Skeletal muscle tissue (tissue), 3 donors: ENCODE measurements at regions not wholly inside any gene's neighbourhood (a gene's known extent, or its start where the extent isn't known, plus 50 kb on each side); places are given as distances from the start of the nearest gene placed in this dataset.
"Not testable (repeated sequence)": the region's sequence is repeated elsewhere in the genome, so short reads cannot be mapped to it uniquely, and the experiment has no call there.

Source experiments
- H3K27ac ChIP-seq: one replicate; pipeline ENCODE4 v1.7.0; 2013; ENCODE audit warnings: mild to moderate bottlenecking, low read depth, low read length, inconsistent platforms
- H3K27me3 ChIP-seq, 3 donors: one replicate each; pipeline ENCODE4 v1.7.0; 2013; ENCODE audit warnings: low read length in 3 of 3; ENCODE audit not compliant: control insufficient read depth in 3 of 3, insufficient read depth in 3 of 3
- H3K36me3 ChIP-seq, 3 donors: one replicate each; pipeline ENCODE4 v1.7.0; 2013; ENCODE audit warnings: low read length in 3 of 3; ENCODE audit not compliant: control insufficient read depth in 3 of 3, insufficient read depth in 3 of 3
- H3K4me1 ChIP-seq, 3 donors: one replicate each; pipeline ENCODE4 v1.7.0; 2013; ENCODE audit warnings: low read length in 3 of 3, mild to moderate bottlenecking in 3 of 3; ENCODE audit not compliant: control insufficient read depth in 3 of 3, insufficient read depth in 3 of 3
- H3K4me3 ChIP-seq, 3 donors: one replicate each; pipeline ENCODE4 v1.7.0; 2013; ENCODE audit warnings: low read length in 3 of 3
- H3K9ac ChIP-seq, 3 donors: one replicate each; pipeline ENCODE4 v1.7.0; 2013; ENCODE audit warnings: low read length in 3 of 3, mild to moderate bottlenecking in 3 of 3, moderate library complexity in 2 of 3, low read depth in 1 of 3
- H3K9me3 ChIP-seq, 3 donors: one replicate each; pipeline ENCODE4 v1.7.0; 2013; ENCODE audit warnings: low read length in 3 of 3; ENCODE audit not compliant: control insufficient read depth in 3 of 3
- donor health status: Osteomylitis.

DNA sequence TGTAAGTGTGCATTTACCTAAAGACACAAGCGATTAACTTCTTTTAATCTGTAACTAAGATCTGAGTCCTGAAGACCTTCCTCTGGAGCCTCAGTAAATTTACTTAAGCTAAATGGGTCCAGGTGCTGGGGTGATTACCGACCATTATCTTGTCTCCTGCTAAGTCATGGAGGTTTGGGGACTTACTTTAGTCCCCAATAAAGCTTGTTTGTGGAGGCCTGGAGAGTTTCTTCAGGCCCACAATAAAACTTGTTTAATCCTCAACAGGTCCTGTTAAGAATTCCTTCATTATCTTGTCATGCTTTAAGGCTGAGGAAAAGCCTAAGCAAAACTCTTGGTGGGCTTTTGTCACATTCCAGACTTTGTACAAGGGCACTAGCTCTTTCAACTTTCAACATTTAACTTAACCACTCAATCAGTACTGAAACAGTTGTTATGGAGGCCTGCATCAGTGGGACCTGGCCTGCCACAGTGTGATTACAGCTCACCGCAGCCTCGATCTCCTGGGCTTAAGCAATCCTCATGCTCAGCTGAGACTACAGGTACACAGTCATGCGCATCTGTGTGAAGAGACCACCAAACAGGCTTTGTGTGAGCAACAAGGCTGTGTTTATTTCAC lies 84.0 kb downstream of the FMO4 start:
- Histone ChIP-seq H3K27me3 (no peaks in the 10 kb centered on the region), H3K27ac (no peak overlapping the region), H3K36me3 (no peaks in the 10 kb centered on the region), H3K9ac (no peak overlapping the region), H3K4me3 (no peak overlapping the region), H3K4me1 (no peaks in the 10 kb centered on the region), H3K9me3 (no peaks in the 10 kb centered on the region)

DNA sequence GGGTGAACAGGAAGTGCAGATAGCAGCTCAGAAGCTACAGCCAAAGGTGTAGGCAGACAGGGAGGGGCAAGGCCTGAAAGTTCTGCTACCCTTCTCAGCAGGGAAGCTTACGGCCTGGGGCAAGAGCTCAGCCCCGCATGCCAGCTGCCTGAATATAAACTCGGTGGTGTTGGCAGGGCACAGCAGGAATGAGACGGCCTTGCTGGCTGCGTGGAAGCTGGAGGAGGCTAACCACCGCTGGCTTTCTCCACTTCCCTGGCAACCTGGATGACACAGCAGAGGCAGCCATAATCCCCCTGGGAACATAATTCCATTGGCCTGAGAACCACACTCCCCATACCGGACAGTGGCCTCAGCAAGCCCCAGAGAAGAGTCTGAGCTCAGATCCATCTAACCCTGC lies 81.9 kb upstream of the PRRC2C start:
- peaks cover 0 to 6% (median 3%) of the 10 kb centered on the region in 3 donors for H3K9me3 ChIP-seq
- H3K27ac ChIP-seq, result no peak overlapping the region

GRCh38 chr1:171405391-171405714 lies 80.0 kb upstream of the PRRC2C start:
- Histone ChIP-seq H3K4me1 (no peaks in the 10 kb centered on the region), H3K27me3 (no peaks in the 10 kb centered on the region), H3K9ac (no peak overlapping the region), H3K4me3 (no peak overlapping the region), H3K36me3 (no peaks in the 10 kb centered on the region), H3K27ac (no peak overlapping the region), H3K9me3 (peaks cover 0 to 6% (median 3%) of the 10 kb centered on the region in 3 donors)

More for the DNA sequence above, 81.9 kb upstream of the PRRC2C start:
- H3K36me3 ChIP-seq, result no peaks in the 10 kb centered on the region
- no peak overlapping the region for H3K4me3 ChIP-seq
- no peaks in the 10 kb centered on the region for H3K4me1 ChIP-seq
- H3K27me3 ChIP-seq, result no peaks in the 10 kb centered on the region
- no peak overlapping the region for H3K9ac ChIP-seq

DNA sequence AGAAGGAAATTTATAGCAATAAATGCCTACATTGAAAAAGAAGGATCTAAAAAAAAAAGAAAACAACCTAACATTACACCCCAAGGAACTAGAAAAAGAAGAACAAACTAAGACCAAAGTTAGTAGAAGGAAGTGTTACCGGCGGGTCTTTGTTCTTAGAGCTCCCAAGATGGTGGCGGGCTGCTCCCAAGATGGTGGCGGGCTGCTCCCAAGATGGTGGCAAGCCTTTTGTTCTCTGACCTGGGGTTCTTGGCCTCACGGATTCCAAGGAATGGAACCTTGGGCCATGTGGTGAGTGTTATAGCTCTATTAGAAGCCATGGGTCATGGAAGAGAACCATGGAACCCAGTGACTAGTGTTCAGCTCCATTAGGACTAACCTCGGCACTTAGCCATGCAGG lies 71.8 kb upstream of the PRRC2C start:
- not testable (repeated sequence) for H3K9ac ChIP-seq, H3K27ac ChIP-seq, H3K9me3 ChIP-seq, H3K4me1 ChIP-seq, H3K27me3 ChIP-seq, H3K36me3 ChIP-seq, H3K4me3 ChIP-seq

DNA sequence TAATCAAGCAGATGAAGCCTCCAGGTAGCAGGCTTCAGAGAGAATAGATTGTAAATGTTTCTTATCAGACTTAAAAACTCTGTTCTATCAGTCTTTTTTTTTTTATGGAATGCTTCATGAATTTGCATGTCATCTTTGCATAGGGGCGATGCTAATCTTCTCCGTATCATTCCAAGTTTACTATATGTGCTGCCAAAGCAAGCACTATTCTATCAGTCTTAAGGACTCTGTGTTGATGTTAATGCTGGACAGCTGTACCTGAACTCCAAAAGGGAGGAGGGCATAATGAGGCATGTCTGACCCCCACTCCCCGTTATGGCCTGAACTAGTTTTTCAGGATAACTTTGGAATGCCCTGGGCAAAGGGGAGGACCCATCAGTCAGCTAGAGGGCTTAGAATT lies 66.8 kb upstream of the PRRC2C start:
- Histone ChIP-seq H3K9me3 (no peaks in the 10 kb centered on the region), H3K27ac (no peak overlapping the region), H3K4me3 (no peak overlapping the region), H3K9ac (no peak overlapping the region), H3K27me3 (no peaks in the 10 kb centered on the region), H3K36me3 (no peaks in the 10 kb centered on the region), H3K4me1 (no peaks in the 10 kb centered on the region)

GRCh38 chr1:171420810-171421209 lies 64.5 kb upstream of the PRRC2C start:
- no peak overlapping the region for H3K27ac ChIP-seq
- no peaks in the 10 kb centered on the region for H3K4me1 ChIP-seq
- no peaks in the 10 kb centered on the region for H3K36me3 ChIP-seq
- H3K9me3 ChIP-seq, result no peaks in the 10 kb centered on the region
- no peak overlapping the region for H3K4me3 ChIP-seq
- H3K27me3 ChIP-seq, result no peaks in the 10 kb centered on the region
- H3K9ac ChIP-seq, result no peak overlapping the region

- Histone ChIP-seq H3K27ac (no peak overlapping the region), H3K4me3 (no peak overlapping the region), H3K27me3 (no peaks in the 10 kb centered on the region), H3K4me1 (no peaks in the 10 kb centered on the region), H3K36me3 (no peaks in the 10 kb centered on the region), H3K9me3 (no peaks in the 10 kb centered on the region), H3K9ac (no peak overlapping the region)
These were observed 63.8 kb upstream of the PRRC2C start for GRCh38 chr1:171421413-171422020.

DNA sequence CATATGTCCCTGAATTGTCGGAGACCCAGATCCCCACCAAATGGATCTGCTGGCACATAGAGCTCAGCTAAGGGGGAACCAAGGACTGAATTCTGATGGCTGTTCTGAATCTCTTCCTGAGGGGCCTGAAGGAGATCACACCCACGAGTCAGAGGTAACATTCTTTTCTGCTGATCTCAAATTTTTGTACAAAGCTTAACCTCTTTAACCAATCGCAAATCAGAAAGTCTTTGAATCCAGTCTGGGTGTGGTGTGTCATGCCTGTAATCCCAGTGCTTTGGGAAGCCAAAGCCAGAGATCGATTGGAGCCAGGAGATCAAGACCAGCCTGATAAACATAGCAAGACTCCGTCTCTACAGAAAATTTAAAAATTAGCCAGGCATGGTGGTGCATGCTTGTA lies 62.8 kb upstream of the PRRC2C start:
- no peaks in the 10 kb centered on the region for H3K27me3 ChIP-seq
- H3K36me3 ChIP-seq, result no peaks in the 10 kb centered on the region
- no peaks in the 10 kb centered on the region for H3K9me3 ChIP-seq
- H3K27ac ChIP-seq, result no peak overlapping the region
- no peak overlapping the region for H3K9ac ChIP-seq
- no peak overlapping the region for H3K4me3 ChIP-seq
- H3K4me1 ChIP-seq, result no peaks in the 10 kb centered on the region

DNA sequence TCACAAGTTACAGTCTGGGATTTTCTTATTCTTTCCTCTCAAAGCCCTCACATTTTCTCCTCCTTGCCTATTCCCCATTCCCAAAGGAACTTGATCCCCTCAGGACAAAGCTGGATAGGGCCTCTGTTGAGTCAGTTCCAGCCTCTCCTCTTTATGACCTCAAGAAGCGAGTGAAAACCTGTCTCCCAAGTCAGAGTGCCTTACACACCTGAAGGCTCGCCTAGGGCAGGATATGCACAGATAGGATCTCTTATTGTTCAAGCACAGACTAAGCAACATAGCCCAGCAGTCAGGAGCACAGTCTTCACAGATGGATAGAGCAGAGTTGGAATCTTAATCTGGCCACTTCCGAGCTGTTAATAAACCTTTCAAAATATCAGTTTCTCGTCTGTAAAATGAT lies 60.8 kb upstream of the PRRC2C start:
- Histone ChIP-seq H3K4me3 (no peak overlapping the region), H3K27ac (no peak overlapping the region), H3K9me3 (no peaks in the 10 kb centered on the region), H3K36me3 (no peaks in the 10 kb centered on the region), H3K9ac (no peak overlapping the region), H3K27me3 (no peaks in the 10 kb centered on the region), H3K4me1 (peaks cover 0 to 2% (median 0%) of the 10 kb centered on the region in 3 donors)

DNA sequence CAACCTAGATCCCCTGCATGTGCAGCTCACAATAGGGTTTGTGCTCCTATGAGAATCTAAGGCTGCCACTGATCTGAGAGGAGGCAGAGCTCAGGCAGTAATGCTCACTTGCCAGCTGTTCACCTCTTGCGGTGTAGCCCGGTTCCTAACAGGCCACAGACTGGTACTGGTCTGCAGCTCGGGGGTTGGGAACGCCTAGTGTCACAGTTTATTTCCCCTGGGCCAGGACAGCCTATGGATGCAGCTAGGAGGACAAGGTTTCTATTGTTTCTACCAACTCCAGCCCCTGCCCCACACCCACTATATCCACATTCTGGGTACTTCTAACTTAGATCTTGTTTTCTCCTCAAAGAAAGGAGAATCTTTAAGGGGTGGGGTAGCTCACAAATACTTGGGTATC lies 58.7 kb upstream of the PRRC2C start:
- no peak overlapping the region for H3K27ac ChIP-seq
- H3K36me3 ChIP-seq, result no peaks in the 10 kb centered on the region
- no peak overlapping the region for H3K4me3 ChIP-seq
- H3K4me1 ChIP-seq, result peaks cover 0 to 2% (median 0%) of the 10 kb centered on the region in 3 donors
- no peak overlapping the region for H3K9ac ChIP-seq
- no peaks in the 10 kb centered on the region for H3K9me3 ChIP-seq
- no peaks in the 10 kb centered on the region for H3K27me3 ChIP-seq
